Hematopoietic multipotent progenitor cell (in vitro differentiated cells): ENCODE measurements at regions not wholly inside any gene's neighbourhood (a gene's known extent, or its start where the extent isn't known, plus 50 kb on each side); places are given as distances from the start of the nearest gene placed in this dataset.
"Not testable (repeated sequence)": the region's sequence is repeated elsewhere in the genome, so short reads cannot be mapped to it uniquely, and the experiment has no call there.

ENCODE experiments used
- DNase-seq, 3 donors: peaks; one replicate each; pipeline ENCODE4 v3.0.0-alpha.2; 2011 to 2015; ENCODE audit warnings: low read depth in 2 of 3, low spot score in 2 of 3

DNA sequence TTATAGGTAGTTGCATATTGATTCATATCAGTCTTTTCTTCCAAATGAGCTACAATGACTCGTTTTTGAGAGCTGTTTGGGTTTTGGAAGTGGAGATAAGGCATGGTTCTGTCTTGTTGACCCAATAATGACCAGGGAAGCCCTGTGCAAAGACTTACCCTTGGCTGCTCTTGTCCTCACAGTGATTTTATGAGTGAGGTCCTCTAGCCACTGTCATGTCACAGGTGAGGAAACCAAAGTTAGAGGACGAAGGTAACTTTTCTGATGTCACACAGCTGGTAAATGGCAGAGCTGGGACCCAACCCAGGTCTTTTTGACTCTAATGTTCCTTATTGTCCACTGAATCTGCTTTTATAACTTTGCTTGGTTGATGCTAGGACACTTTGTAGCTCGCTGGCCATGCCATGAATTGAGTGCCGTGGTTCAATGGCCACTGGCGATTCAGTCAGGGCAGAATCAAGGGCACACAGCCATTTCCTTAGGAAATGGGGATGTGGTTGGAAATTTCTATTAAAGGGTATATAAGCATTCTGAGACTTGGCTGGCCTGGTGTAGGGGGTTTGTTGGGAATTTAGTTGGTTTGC lies 249.1 kb downstream of the GOLGA6L6 start:
- DNase-seq, result not testable (repeated sequence)

DNA sequence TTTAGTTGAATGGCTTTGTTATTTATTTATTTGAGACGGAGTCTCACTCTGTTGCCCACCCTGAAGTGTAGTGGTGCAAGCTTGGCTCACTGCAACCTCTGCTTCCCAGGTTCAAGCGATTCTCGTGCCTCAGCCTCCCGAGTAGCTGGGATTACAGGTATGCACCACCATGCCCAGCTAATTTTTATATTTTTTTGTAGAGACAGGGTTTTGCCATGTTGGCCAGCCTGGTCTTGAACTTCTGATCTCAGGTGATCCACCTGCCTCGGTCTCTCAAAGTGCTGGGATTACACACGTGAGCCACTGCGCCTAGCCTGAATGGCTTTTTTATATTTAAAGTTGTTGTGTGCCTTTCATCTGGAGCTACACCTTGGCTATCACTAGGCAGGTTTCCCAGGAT lies 250.0 kb downstream of the GOLGA6L6 start:
- DNase-seq, result not testable (repeated sequence)

DNA sequence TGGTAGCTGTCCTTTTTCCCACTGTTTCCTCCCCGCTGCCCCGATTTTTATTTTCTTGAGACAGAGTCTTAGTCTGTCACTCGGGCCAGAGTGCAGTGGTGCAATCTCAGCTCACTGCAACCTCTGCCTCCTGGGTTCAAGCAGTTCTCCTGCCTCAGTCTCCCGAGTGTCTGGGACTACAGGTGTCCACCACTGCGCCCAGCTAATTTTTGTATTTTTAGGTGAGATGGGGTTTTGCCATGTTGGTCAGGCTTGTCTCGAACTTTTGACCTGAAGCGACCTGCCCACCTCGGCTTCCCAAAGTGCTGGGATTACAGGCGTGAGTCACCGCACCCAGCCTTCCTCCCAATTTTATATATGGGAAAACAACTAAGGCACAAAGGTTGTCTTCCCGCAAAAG lies 251.0 kb downstream of the GOLGA6L6 start:
- not testable (repeated sequence) for DNase-seq

DNA sequence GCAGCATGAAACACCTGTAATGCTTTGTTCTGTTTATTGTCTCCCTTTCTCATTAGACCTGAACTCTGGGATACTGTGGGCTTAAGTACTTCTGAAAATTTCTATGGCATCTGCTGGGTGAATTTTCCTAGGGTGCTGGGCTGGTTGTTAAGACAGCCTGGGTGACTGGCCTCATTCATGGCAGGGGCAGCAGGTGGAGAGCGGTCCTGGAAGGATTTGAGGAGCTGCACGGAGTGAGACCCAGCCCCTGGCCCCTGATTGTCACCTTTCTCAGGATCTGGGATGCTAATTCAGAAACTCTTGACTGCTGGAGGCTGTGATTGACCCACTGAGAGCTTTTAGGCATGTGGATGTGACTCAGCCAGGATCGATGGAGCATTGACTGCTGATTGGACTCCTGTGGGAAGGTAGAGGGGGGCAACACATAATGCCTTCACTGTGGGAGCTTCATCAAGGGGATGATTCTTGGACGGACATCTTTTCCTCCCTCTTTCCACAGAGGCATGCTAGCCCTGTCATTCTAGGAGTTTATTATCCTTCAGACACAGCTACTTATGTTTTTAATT lies 252.0 kb downstream of the GOLGA6L6 start:
- DNase-seq, result not testable (repeated sequence)

DNA sequence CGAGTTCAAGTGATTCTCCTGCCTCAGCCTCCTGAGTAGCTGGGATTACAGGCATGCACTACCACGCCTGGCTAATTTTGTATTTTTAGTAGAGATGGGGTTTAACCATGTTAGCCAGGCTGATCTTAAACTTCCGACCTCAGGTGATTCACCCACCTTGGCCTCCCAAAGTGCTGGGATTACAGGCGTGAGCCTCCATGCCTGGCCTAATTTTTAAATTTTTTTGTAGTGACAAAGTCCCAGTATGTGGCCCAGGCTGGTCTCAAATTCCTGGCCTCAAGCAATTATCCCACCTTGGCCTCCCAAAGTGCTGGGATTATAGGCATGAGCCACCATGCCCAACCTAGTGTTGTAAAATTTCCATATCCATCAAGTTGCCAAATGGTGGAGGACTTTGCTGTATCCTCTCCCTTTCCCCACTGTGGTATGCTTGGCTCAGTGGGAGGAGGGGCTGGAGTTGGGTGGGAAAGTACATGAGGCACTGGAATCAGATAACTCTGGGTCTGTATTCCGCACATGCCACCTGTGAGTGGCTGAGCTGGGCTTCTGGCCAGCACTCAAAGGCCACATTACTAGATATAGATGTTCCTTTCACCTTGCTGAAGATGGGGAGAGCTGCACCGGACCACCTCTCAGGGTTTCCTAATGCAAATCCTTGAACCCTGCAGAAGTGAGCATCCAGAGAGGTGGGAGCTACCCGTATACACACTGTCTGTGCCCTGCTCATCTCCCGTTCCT lies 252.6 kb downstream of the GOLGA6L6 start:
- not testable (repeated sequence) for DNase-seq

DNA sequence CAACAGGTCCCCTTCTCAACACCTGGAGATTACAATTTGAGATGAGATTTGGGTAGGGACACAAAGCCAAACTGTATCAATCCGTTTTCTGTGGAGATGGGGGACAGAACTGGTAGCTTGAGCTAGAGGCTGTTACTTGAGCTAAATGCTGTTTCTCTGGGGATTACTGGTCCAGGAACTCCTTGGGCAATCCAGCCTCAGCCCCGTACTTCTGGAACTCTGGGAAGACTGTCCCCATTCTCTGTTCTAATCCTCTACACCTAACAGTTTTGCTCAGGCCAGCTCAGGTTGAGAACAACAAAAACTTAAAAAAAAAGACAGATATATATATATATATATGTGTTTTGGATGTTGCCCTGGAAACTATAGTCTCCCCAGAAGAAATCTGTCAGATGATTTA lies 255.0 kb downstream of the GOLGA6L6 start:
- DNase-seq, result not testable (repeated sequence)

DNA sequence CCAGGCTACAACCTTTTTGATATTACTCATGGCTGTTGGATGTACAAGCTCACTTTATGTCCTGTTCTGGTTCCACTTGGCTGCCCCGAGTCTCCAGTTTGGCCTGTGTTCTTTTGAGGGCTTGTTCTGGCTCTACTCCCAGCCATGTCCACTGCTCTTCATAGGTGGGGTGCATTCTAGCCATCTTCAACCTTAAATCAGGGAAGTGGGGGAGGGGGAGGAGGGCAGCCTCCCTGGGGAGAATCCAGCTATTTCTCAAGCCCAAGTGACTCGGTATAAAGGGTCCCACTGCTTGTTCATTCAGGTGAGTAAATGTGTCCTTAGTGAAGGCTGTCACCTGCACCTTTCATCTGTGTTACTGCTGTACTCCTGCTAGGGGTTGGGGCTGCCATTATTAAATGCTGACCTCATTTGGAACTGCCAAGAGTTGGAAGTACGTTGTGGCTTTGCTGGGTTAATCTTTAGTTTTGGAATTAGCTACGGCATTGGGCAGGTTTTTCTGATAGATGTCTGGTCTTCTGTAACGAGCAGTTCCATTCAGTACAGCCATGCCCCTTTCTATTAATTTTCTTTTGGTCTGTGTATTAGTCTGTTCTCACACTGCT lies 255.8 kb downstream of the GOLGA6L6 start:
- DNase-seq, result not testable (repeated sequence)

DNA sequence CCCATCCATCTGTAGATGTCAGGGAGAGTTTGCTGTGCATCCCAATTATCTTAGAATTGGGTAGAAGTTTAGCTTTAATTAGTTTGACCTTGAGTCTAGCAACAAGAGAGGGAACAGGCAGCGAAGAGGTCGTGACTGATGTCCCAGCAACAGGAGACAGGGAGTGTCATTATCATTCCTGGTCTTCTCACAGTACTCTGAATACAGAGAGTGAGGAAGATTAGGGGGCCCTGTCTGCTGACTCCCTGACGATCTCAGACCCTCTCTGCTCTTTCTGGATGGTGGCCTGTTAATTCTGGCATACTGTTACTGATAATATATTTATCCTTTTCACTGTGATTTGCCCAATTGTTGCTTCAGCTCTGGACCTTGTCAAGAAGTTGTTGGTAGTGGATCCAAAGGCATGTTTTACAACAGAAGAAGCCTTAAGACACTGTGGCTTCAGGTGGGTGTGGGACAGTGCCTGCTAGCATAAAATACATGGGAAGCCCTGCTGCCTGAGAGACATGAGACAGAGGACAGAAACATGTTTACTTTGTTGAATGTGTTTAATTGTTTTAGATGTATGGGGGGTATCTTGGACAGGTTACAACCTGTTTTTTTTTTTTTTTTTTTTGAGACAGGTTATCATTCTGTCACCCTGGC lies 256.6 kb downstream of the GOLGA6L6 start:
- DNase-seq, result not testable (repeated sequence)

DNA sequence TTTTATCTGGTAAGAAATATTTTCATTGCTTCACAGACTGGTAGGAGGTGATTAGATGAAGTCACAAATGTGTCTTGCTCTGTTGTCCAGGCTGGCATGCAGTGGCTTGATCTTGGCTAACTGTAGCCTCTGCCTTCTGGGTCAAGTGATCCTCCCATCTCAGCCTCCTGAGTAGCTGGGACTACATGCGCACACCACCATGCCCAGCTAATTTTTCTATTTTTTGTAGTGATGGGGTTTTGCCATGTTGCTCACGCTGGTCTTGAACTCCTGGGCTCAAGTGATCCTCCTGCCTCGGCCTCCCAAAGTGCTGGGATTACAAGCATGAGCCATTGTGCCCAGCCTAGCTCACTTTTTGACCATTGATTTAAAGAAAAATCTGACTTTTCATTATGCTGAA lies 257.9 kb downstream of the GOLGA6L6 start:
- not testable (repeated sequence) for DNase-seq

DNA sequence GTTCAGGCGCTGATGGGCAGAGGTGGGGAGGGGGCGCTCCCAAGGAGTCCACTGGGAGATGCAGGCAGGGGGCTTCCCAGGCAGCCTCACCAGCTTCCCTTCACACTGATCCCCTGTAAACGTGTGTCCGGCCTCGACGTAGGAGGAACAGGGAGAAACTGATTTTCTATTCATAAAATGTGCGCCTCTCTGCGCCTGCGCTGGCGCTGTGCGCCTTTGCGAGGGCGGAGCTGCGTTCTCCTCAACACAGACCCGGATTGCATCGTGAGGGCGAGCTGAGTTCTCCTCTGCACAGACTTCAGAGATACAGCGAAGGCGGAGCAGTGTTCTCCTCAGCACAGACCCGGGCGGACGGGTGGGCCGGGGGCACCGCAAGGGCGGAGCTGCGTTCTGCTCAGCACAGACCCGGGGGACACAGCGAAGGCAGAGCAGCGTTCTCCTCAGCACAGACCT lies 259.1 kb downstream of the GOLGA6L6 start:
- not testable (repeated sequence) for DNase-seq

DNA sequence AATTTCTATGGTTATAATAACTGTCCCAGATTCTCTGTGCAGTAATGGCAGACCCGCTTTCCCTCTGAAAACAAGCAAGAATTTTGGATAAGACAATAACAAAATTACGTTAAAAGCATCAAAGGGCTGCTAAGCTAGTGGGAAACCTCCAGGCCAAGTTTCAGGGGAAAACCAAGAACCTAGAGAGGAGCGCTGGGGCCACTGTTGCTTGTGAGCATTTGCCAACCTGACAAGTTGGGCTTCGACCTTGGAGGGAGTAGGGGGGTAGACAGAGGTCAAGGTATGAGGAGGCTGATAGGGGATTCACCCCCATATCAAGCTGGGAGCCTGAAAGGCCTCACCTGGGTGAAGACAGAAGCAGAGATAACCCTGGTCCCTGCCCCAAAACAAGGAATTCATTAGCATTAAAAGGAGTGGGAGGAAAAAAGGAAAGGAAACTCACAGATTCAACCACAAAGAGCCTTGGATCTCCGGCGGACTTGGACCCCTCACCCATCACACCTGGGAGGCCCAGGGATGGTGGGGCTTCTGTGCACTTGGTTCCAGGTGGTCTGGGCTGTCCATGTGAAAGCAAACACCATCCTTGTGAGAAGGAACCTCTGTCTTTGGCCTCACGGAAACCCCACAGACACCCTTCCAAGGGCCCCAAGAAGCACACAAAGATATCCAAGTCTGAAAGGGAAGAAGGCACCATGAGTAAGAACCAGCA lies 259.9 kb downstream of the GOLGA6L6 start:
- DNase-seq, result not testable (repeated sequence)

DNA sequence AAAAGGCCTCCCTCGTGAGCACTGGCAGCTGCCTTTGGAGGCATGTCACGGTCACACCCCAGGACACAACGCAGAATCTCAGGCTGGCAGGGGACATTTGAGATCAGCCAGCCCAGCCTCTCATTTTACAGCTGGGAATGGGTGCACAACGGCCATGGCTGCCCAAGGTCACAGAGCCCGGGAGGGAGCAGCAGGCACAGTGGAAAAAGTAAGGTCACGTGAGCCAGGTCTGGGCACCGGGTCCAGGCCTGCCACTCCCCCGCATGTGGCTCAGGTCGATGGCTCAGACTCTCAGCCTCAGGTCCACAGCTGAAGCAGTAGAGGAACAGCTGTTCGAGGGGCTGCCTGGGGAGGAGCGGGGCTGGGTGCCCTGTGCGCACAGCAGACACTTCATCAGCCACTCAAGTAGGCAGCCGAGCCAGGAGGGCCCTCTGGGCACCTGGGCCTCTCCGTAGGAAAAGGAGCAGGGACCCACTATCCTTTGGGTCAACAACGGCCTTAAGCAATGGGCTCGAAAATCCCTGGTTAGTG lies 260.6 kb downstream of the GOLGA6L6 start:
- no peak for DNase-seq

DNA sequence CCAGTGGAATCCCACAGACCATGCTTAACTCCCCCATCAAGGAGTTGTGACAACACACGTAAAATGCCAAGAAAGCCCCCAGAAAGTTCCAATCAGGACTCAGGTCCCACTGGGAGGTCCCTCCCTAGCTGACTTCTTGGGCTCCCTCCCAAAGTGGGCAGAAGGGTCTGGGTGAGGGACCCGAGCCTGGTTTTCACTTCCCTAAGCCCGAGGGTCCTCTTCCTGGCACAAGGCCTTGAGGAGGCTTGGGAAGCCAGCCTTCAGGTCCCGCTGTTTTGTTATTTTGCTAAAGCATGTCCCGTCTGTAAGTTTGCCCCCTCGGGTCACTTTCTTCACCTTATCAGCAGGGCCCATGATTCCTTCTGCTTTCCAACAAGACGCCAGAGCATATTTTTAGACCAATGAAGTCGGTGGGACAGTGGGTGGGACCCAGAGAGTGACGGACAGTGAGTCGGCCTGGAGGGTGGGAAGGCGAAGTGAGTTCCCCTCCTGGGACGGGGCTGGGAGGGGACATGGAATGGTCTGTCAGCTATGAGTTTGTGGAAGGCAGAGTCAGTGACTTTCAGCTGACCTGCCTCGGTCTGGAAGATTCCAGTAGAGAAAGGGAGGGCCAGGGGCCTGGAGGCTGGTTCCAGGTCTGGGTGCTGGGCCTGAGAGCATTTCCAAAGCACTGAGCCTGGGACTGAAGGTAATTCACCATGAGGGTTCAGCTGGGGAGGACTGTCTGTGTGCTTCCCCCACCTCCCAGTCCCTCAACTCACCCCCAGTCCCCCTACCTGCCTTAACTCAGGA lies 261.3 kb downstream of the GOLGA6L6 start:
- not testable (repeated sequence) for DNase-seq

DNA sequence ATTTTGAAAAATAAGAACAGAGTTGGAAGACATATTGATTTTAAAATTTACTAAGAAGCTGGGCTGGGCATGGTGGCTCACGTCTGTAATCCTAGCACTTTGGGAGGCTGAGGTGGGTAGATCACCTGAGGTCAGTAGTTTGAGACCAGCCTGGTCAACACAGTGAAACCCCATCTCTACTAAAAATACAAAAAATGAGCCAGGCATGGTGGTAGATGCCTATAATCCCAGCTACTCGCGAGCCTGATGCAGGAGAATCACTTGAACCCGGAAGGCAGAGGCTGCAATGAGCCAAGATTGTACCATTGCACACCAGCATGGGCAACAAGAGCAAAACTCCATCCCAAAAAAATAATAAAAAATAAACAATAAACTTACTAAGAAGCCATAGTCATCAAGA lies 262.5 kb downstream of the GOLGA6L6 start:
- DNase-seq, result not testable (repeated sequence)

DNA sequence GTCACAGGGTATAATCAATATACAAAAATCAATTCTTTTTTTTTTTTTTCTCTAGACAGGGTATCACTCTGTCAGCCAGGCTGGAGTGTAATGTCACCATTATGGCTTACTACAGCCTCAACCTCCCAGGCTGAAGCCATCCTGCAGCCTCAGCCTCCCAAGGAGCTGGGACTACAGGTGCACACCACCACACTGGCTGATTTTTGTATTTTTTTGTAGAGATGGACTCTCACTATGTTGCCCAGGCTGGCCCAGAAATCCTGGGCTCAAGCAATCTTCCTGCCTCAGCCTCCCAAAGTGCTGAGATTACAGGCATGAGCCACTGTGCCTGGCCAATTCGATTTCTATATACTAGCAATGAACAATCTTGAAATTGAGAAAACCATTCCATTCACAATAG lies 263.2 kb downstream of the GOLGA6L6 start:
- DNase-seq, result not testable (repeated sequence)

DNA sequence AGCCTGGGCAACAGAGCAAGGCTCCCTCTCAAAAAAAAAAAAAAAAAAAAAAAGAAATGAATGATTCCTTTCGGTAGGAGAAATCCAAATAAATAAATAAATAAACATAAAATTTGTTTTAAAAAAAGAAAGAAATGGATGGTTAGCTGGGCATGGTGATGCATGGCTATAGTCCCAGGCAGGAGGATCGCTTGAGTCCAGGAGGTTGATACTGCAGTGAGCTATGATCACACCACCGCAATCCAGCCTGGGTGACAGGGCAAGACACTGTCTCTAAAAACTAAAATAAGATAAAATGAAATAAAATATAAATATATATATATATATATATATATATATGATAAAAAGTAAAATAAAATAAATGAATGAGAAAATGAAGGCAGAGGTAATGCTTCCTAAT lies 264.1 kb downstream of the GOLGA6L6 start:
- DNase-seq, result not testable (repeated sequence)

DNA sequence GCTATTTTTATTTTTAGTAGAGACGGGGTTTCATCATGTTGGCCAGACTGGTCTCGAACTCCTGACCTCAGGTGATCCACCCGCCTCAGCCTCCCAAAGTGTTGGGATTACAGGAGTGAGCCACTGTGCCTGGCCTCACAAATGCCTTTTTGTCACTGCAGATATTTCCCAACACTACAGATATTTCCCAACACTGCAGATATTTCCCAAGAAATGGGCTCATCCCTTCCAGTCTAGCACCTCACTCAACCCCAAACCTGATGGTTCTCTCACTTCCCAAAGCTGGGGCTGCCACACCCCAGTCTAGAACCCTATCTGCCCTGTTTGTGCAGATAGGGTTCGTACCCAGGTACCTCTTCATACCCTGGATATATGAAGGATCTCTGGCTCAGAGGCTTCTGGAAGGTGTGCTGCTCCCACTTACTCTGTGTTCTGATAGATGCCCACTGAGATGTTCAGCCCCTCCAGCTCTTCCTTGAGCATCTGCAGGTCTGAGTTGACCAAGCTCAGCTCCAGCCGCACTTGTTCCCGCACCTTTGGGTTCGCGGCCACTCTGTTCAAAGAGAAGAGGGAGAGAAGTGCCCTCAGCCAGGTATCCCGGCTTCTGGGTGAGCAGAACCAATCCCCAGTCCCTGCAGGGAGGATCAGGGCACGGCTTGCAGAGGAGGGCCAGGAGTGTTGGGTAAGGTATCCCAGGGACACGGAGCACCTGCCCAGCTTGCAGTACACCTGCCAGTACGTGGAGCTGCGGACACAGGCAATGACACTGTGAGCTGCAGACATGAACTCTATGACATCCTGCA lies 265.1 kb downstream of the GOLGA6L6 start:
- DNase-seq, result not testable (repeated sequence)

DNA sequence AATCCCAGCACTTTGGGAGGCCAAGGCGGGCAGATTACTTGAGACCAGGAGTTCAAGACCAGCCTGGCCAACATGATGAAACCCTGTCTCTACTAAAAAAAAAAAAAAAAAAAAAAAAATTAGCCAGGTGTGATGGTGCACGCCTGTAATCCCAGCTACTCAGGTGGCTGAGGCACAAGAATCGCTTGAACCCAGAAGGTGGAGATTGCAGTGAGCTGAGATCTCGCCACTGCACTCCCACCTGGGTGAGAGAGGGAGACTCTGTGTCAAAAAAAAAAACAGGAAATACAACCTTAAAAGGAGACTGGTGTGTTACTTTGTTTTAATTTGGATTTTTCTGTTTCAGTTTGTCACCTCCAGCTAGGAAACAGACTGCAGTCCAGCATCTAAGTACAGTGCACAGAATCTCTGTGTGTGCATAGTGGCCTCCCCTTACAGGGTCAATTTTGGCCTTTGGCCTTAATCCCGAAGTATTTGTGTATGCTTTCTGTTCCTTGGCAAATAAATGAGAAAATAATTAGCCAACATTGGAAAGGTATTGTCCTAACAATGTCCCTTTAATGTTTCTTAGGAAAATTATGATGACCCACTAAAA lies 266.1 kb downstream of the GOLGA6L6 start:
- DNase-seq, result not testable (repeated sequence)
